Ammon's horn (tissue), 1 donor: ENCODE measurements at regions not wholly inside any gene's neighbourhood (a gene's known extent, or its start where the extent isn't known, plus 50 kb on each side); places are given as distances from the start of the nearest gene placed in this dataset.

Source experiments
- DNase-seq: peaks from one replicate; pipeline ENCODE4 v3.0.0-alpha.2; 2016; ENCODE audit warnings: low spot score

DNA sequence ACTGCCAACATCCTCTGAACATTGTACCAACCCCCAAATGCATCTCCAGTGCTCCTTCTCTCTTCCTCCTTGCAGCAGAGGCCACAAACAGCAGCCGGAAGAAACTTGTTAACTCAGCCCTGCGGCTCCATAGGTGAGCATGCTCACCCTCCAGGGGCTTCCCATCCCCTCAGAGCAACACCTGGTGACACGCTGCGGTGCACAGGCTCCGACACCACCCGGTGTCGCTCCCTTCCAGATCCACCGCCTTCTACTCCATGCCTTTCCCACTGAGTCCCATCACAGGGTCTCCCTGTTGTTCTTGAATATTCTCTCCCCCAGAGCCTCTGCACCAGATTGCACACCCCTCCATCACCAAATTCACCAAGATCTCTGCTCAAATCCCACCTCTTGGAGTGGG lies 171.5 kb upstream of the FHL2 start:
- no peak for DNase-seq

DNA sequence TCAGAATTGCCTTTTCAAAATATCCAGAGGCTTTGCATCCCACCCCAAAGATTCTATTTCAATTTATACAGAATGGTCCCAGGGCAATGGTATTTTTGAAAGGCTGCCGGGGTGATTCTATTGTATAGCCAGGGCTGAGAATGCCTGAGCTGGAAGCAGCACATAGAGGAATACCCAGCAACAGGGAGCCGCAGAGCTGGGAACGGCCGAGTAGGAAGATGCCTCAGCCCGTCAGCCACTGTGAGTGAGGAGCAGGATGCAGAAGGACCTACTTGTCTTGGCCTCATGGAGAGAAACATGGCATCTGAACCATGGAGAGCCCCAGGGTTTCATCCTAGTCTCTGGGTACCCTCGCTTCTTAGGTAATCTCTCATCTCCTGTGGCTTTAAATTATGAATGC lies 170.8 kb upstream of the FHL2 start:
- no peak for DNase-seq

DNA sequence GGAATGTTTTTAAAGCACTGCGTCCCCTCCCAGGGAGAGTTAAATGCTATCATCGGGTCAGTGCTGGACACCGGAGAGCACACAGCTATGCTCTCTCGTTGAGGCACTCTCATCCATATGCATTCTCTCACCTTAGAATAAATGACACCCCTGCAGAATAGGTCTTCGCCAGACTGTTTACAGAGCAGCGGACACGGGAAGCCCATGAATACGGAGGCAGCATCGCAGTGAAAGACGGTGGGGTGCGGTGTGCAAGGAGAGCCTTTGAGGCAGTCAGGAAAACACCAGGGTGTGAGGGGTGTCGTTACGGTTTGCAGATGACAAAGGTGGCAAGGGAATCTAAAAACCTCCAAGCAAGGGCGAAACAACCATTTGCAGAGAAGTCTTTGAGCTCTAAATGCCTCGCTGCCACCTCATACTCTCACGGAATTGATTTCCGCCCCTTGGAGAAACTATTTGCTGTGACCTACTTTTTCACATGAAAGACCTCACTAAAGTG lies 169.2 kb upstream of the FHL2 start:
- no peak for DNase-seq

DNA sequence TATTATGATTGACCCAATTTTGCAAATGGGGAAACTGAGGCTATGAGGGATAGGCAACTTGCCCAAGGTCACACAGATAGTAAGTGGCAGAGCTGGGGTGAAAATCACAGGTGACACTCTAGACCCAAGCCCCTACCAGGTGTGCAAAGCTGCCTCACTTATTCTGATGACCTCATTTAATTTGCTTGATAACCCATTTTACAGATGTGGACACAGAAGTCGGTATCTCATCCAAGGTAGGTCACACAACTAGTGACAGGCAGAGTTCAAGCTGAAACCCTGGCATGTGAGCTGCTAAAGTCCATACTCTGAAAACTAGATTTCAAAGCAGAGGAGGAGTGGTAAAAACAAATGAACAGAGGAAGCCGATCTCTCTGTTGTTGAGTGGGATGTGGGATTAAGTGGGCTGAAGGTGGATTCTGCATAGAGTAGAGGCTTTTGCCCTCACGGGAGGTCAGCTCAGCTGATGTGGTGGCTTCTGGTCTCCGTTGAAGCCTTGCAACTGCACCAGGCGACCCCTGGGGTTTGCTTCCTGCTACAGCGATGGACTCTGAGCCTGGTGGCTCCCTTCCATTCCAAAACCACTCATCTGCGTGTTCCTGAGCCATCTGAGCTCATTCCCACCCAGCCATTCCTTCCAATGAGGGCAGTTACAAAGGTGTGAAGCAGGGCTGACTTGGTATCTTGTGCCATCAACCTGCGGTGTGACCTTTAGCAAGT lies 164.3 kb upstream of the FHL2 start:
- no peak for DNase-seq

DNA sequence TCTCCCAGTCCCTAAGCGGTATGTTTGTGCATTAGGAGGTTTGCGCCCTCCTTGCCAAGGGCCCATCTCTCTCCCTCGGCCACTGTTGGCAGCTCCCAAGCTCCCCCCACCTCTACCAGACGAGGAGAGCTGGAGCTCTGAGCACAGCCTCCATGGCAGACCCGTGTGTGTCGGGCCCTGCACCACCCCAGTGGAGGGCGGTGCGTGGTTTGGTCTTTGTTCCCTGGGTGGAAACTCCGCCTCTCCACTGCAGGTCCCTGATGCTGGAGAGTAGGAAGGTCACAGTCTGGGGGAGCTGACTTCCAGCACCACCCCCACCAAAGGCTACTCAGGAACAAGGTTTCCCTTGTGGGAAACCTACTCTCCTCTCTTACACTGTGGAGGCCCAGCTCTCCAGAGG lies 162.6 kb upstream of the FHL2 start:
- DNase-seq = no peak

DNA sequence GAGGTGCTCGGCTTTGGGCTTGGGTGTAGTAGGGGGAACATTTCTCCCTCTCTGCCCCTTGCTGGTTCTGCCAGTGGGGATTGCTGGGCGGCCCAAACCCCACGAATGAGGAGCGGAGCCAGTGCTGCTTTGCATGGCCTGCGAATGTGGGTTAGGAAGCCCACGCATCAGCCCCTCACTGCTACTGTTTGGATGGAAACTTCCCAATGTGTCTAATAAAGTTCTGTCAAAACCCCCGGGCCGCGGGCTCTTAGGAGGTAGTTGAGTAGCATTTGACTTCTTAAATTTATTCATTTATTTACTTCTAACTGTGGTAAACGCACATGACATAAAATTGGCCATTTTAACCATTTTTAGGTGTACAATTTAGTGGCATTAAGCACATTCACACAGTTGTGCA lies 161.3 kb upstream of the FHL2 start:
- DNase-seq = no peak

DNA sequence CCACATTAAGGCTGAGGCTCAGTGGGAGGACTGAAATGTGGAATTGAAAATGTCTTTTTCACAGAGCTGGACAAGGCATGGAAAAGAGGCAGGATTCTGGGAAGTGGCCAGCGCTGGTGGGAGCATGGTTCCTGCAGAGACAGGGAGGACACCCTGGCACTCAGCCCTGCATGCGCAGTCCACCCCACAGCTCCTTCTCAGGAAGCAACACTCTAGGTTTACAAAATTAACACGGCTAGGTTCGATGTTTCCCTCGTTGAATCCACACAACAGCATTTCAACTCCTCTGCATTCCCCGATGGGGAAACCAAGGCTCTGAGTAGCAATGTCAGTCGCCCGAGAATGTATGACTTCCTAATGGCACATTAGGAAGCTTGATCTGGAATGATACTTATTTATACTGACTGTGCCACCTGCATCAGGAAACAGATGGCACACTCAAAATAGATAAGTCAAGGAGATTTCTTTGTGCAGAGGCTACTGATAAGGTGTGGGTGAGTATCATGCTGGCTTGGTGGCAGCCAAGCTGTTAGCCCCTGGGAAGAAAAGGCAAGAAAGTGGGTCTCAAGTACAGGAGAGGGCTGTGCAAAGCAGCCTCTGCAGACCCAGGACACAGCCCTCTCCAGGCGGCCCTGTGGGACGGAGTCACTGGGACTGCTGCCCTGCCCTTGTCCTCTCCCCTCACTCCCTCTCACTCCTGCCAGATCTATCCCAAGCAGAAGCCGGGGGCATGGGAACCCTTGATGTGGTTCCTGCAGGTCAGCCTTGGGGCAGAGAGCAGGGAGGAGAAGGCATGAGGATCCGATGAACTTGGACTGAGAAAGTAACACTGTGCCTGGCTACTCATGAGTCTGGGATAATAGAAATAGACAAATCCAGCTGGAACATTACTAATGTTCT lies 158.4 kb upstream of the FHL2 start:
- DNase-seq = no peak

DNA sequence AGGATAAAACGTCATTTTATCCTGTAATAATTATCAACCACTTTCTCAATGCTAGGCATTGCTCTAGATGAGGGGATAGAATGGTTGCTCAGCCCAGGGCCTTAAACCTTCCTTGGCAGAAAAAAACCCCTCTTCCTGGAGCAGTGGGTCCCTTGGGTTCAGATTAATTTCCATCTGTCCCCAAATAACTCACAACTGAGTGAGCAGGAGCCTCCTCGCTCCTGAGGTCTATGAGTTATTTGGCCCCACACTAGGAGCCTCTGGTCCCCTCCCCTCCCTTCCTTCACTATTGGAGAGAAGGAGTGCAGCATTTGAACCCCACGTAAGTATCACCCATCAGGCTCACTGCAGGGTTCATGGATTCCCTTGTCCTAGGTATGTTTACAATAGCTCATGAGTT lies 157.5 kb upstream of the FHL2 start:
- DNase-seq = no peak

DNA sequence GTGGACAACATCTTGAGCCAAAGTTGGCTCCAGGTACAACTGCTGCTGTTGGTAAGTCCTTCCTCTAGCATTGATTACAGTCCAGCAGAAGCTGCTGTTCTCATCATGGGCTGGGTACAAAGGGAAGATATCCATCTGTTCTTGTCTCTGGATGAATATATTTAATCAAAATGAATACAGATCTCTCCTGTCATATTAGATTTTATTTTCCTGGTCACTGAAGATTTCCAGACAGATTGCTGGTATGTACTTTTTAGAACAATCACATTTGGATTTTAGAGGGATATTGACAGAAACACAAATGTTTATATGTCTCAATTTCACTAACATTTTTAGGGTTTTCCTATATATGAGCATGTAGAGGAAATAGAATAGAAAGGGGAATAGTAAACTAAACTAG lies 155.4 kb upstream of the FHL2 start:
- DNase-seq = no peak

DNA sequence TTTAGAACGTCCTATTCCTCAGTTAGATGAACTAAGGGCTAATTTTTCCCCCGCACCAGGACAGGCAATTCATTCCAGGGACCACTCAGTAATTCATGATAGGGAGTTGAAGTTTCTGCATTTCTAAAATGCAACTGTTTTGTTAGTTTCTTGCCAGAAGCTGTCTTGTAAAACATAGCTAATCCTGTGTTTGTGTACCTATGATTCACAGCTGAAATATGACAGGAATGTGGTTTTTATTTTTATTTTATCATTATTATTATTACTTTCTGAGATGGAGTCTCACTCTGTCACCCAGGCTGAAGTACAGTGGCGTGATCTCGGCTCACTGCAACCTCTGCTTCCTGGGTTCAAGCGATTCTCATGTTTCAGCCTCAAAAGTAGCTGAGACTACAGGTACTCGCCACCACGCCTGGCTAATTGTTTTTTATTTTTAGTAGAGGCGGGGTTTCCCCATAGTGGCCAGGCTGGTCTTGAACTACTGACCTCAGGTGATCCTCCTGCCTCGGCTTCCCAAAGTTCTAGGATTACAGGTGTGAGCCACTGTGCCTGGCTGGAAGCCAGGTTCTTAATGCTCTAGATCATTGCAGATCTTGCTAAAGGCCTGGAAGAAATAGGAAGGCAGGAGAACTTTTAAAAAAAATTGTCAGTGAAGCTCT lies 154.8 kb upstream of the FHL2 start:
- DNase-seq = no peak

DNA sequence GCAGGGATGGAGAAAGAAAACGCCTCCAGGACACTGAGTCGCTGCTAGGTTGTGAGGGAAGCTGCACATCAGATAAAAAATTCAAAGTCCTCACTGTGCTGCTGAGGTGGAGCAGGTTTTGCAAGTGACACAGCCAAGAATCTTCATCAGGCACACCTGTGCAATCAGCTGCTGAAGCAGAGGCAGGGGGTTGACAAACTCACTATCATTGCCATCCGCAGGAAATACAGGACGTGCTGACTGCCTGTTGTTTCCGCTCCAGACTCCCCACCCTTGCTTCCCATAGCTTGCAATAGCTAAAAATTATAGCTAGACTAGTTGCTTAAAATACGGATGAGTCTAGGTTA lies 147.8 kb upstream of the FHL2 start:
- DNase-seq = no peak

DNA sequence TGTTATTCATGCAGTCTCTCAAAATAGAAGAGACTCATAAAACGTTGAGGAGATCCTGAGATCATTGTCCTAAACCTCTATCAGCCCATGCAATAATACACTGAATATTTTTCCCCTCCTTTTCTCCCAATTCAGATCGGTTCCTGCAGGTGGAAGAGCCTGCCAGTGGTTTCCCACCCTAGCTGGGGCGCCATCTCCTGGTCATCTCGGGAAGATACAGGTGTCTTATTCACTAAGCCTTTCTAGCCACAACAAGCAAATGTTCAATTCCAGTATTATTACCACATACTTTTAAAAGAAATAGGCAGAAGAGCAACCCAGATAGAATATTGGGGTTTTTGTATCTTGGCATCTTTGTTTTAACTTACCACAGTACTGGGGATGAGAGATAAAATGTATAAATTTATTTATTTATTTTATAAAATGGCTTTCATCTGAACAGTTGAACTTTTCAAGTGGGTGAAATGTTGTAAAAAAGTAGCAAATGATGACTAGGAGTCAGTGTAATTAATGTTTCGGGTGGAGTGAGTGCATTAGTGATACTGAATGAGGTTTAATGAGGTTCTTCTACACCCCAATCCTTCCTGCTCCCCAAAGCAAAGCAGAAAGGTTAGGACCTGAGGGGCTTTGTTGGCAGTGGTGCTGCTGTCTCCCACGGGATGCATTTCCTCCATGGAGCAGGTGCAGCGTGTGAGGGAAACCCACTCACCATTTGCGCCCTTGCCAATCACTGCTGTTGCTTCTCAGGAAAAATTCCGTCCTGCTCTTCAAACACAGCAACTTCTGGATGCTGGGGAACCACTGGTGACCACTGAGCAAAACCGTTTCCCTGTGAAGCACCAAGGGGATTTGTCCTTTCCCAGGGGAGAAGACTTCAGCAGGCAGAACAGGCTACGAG lies 147.1 kb upstream of the FHL2 start:
- DNase-seq = peak; percentile 61

DNA sequence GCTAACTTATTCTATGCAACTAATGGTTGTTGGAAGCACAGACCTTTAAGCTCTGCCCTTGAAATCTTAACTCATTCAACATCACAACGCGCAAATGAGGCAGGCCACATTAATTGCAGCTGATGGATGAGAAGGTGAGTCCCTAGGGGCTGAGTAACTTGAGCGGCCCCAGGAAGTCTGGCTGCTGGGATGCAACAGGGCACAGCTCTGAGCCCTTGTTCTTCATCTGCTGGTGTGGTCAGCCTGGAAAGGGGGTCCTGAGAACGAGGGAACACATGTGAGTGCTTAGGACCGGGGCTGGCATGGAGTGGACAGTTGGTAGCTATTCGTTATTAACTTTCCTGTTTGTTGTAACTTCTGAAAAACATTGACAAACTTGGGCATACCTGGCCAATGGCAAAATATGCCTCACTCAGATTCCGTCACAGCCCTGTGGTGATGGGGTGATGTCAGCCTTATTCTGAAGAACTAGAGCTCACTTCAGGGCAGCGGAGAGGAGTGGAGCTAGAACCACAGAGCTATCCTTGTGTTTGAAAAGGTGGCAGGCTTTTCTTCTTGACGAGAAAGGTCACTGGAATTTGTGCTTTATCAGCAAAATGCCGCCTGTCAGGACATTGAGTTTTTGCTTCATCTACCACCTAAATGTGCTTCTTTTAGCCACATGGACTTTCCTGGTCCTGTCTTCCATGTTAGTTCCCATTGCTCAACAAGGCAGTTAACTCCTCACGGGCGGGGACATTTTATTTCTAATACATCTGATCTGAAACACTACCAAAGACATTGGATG lies 145.9 kb upstream of the FHL2 start:
- DNase-seq = no peak

DNA sequence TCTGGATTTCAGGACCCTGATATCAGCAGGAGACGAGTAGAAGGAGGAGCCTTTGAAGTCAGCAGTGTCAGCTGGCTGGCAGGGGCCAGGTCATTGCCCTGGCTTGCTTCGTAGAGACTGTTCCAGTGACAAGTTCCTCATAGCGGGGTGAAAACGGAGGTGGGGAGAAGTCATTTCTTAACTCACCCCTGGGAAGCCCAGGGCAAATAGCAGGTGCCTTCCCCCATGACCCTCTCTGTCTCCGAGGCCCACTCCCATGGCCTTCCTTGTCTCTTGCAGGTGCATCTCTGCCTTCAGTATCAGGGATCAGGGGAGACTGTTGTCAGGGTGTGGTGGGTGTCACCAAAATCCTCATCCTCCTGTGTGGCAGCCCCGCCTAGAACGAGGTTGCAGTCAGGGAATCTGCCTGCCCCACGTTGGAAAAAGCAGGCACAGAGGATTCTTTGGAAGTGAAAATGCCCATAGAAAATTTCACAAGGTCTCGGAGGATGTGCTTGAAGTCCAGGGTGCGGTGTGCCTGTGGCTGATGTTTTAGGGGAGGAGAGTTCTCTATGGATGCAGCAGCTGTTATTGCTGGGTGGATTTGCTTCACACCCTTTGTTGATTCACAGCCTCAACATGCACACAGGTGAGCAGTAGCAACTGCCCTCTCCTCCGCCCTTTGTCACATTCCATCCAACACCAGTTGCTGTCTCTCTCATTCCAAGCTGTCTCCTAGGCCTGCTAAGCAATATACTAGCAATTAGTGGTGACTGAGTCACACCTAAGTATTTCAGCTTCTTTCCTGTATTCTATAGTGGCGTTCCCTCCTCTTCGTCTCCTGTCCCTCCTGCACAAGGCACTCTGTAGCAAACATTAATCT lies 142.6 kb upstream of the FHL2 start:
- DNase-seq = no peak

DNA sequence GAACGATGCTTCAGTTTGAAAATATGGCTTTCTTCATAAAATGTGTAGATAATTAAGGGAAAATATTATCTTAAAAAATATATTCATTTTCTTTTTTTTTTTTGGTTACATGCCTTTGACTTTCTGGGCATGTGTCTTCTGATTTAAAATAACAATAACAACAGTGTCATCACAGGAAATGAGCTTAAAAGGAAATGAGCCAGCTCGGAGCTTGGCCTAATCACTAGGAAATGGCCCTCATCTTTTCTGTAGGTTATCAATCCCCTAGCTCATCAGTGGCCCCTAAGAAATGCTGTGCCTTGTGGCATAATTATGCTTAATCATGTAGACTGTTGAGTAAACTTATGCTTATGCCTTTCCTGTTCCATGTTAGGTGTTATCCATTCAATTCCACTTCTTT lies 141.8 kb upstream of the FHL2 start:
- DNase-seq = no peak

DNA sequence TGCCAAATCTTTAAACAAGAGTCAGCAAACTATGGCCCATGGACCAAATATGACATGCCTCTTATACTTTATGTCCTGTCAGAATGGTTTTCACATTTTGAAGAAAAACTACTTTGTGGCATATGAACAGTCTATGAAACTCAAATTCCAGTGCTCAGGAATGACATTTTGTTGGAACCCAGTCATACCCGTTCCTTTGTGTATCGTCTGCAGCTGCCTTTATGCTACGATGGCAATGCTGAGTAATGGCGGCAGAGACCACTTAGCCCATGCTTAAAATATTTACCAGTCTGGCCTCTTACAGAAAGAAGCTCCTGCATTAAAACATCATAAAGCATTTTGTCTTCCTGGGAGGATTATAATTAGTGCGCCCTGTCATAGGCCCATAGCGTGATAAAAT lies 140.5 kb upstream of the FHL2 start:
- DNase-seq = no peak

DNA sequence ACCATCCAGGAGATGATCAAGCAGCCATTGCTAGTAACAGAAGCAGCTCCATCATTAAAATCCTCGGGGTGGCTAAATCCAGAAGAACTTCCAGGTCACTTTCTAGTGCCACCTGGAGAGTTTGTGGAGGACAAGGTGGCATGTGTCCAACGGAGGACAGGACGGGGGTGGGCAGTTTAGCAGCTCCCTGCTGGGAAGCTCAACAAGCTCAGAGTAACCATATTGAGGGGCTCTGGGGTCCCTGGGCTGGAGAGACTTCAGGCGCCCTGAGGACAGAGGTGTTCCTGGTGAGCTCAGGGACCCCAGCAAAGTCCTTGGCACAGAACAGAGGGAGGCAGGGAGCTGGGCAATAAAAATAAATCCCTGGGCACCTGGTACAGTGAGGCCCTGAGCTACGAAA lies 140.0 kb upstream of the FHL2 start:
- DNase-seq = no peak

DNA sequence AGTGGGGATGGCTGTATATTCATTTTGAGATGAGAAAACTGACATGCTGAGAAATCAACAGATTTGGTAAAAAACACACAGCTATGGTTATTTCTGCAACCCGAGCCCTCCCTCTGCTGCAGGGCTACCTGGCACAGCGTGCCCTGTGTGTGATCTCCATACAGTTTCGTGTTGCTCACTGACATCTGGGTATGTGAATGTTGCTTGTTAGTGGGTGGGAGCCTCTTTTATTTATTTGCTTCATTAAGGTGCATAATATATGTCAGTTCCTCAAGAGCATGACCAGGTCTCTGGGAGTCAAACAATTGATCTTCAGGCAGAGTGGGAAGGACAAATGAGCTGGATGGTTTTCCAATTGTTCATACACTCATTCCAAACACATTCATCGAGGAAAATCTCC lies 139.1 kb upstream of the FHL2 start:
- no peak for DNase-seq

DNA sequence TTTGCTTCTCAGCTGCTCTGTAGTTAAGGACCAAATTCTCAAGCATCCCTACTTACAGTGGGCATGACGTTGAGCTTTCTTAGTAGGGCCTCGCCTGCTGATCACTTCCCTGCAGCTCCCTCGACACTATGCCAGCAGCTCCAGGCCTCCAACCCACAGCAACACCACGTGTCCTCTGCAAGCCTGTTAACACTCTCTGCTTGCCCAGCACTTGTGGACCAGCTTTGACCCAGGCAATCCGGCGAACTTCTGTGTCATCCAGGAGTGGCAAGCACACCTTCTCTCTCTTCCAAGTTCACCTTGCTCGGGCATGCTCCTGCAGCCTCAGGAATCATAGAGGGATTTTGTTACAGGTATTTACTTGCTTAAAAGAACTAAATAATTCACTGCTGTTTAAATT lies 138.6 kb upstream of the FHL2 start:
- no peak for DNase-seq

DNA sequence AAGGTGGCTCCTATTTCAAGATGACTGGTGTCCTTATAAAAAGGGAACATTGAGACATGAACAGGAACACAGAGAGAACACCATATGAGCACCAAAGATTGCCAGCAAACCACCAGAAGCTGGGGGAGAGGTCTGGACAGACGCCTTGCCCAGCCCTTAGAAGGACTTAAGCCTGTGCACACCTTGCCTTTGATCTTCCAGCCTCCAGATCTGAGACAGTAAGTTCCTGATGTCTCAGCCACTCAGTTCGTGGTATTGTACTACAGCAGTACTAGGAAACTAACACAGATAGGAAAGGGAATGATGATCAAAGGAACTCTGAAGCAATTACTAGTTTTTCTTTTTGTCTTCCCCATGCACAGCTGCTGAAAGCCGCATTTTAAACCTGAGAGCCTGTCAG lies 137.3 kb upstream of the FHL2 start:
- no peak for DNase-seq
